OCI-LY7 (cell line): ENCODE measurements at regions not wholly inside any gene's neighbourhood (a gene's known extent, or its start where the extent isn't known, plus 50 kb on each side); places are given as distances from the start of the nearest gene placed in this dataset.

Experiments used
- CTCF ChIP-seq: fragments of 200-600 bp; sonication (generic); conservative IDR thresholded peaks from 2 replicates; pipeline ENCODE4 v1.5.1; 2014; ENCODE audit warnings: mild to moderate bottlenecking, antibody characterized with exemption, low read length, moderate library complexity, mixed read lengths
- EZH2phosphoT487 ChIP-seq: fragments of 200-600 bp; sonication (generic); IDR thresholded peaks from 2 replicates; pipeline ENCODE4 v1.6.1; 2018; ENCODE audit warnings: low read depth, borderline replicate concordance, mild to moderate bottlenecking, mixed run types, antibody characterized with exemption, low read length, moderate library complexity, mixed read lengths

GRCh38 chr2:6310256-6311215 lies 555.2 kb downstream of the CMPK2 start:
- TF ChIP-seq CTCF: no peak
- TF ChIP-seq EZH2phosphoT487: no peak
